Activated T-helper 17 cell treated with anti-CD3 and anti-CD28 coated beads, Interleukin-2, amount 50 U/mL, for 72 hours (primary cell): ENCODE measurements at regions not wholly inside any gene's neighbourhood (a gene's known extent, or its start where the extent isn't known, plus 50 kb on each side); places are given as distances from the start of the nearest gene placed in this dataset.

Experiments
- ATAC-seq: fragments of 150-1000 bp; cut with Tn5 transposase; replicated peaks from 2 replicates; pipeline ENCODE4 v1.10.0; 2021; ENCODE audit warnings: mild to moderate bottlenecking, moderate library complexity
- H3K27ac Mint-ChIP-seq: one replicate; pipeline ENCODE4 v1.8.0; 2022; ENCODE audit warnings: mixed read lengths
- H3K27me3 Mint-ChIP-seq: one replicate; pipeline ENCODE4 v1.8.0; 2022; ENCODE audit warnings: mixed read lengths
- H3K36me3 Mint-ChIP-seq: one replicate; pipeline ENCODE4 v1.8.0; 2022; ENCODE audit warnings: low read depth, mild to moderate bottlenecking, mixed read lengths
- H3K4me1 Mint-ChIP-seq: one replicate; pipeline ENCODE4 v1.8.0; 2022; ENCODE audit warnings: mixed read lengths
- H3K4me3 Mint-ChIP-seq: one replicate; pipeline ENCODE4 v1.8.0; 2022; ENCODE audit warnings: mild to moderate bottlenecking, mixed read lengths
- H3K9me3 Mint-ChIP-seq: one replicate; pipeline ENCODE4 v1.8.0; 2022; ENCODE audit warnings: mixed read lengths

GRCh38 chr4:43846111-43846587 is 602.5 kb downstream of the KCTD8 start:
- Mint-ChIP-seq H3K4me3 (no peak overlapping the region), H3K9me3 (no peaks in the 10 kb centered on the region), H3K36me3 (no peaks in the 10 kb centered on the region), H3K4me1 (no peaks in the 10 kb centered on the region), H3K27me3 (no peaks in the 10 kb centered on the region), H3K27ac (no peak overlapping the region)
- no peak for ATAC-seq

GRCh38 chr4:43853565-43854264 is 594.9 kb downstream of the KCTD8 start:
- H3K36me3 Mint-ChIP-seq = no peaks in the 10 kb centered on the region
- H3K27me3 Mint-ChIP-seq = no peaks in the 10 kb centered on the region
- peaks cover 13% of the 10 kb centered on the region for H3K9me3 Mint-ChIP-seq
- no peak for ATAC-seq
- no peaks in the 10 kb centered on the region for H3K4me1 Mint-ChIP-seq
- no peak overlapping the region for H3K4me3 Mint-ChIP-seq
- H3K27ac Mint-ChIP-seq = no peak overlapping the region

- no peak overlapping the region for H3K27ac Mint-ChIP-seq
- no peaks in the 10 kb centered on the region for H3K27me3 Mint-ChIP-seq
- H3K4me3 Mint-ChIP-seq = no peak overlapping the region
- H3K9me3 Mint-ChIP-seq = peaks cover 20% of the 10 kb centered on the region
- no peak for ATAC-seq
- no peaks in the 10 kb centered on the region for H3K4me1 Mint-ChIP-seq
- H3K36me3 Mint-ChIP-seq = no peaks in the 10 kb centered on the region
Measured at GRCh38 chr4:43855283-43855682, 593.3 kb downstream of the KCTD8 start.

GRCh38 chr4:43864616-43865146 is 583.9 kb downstream of the KCTD8 start:
- ATAC-seq = no peak

GRCh38 chr4:43867908-43868307 is 580.7 kb downstream of the KCTD8 start:
- H3K27ac Mint-ChIP-seq = no peak overlapping the region
- H3K27me3 Mint-ChIP-seq = no peaks in the 10 kb centered on the region
- no peak for ATAC-seq
- no peaks in the 10 kb centered on the region for H3K36me3 Mint-ChIP-seq
- no peaks in the 10 kb centered on the region for H3K4me1 Mint-ChIP-seq
- H3K4me3 Mint-ChIP-seq = no peak overlapping the region
- peaks cover 12% of the 10 kb centered on the region for H3K9me3 Mint-ChIP-seq

More at GRCh38 chr4:43864616-43865146, 583.9 kb downstream of the KCTD8 start:
- H3K4me1 Mint-ChIP-seq = no peaks in the 10 kb centered on the region
- no peak overlapping the region for H3K27ac Mint-ChIP-seq
- H3K9me3 Mint-ChIP-seq = peaks cover 12% of the 10 kb centered on the region
- no peak overlapping the region for H3K4me3 Mint-ChIP-seq
- no peaks in the 10 kb centered on the region for H3K27me3 Mint-ChIP-seq
- no peaks in the 10 kb centered on the region for H3K36me3 Mint-ChIP-seq

GRCh38 chr4:43875655-43876054 is 573.0 kb downstream of the KCTD8 start:
- ATAC-seq = no peak

GRCh38 chr4:43882470-43882869 is 566.1 kb downstream of the KCTD8 start:
- H3K4me1 Mint-ChIP-seq = no peaks in the 10 kb centered on the region
- no peaks in the 10 kb centered on the region for H3K36me3 Mint-ChIP-seq
- peaks cover 7% of the 10 kb centered on the region for H3K9me3 Mint-ChIP-seq
- no peaks in the 10 kb centered on the region for H3K27me3 Mint-ChIP-seq
- ATAC-seq = no peak
- no peak overlapping the region for H3K27ac Mint-ChIP-seq
- H3K4me3 Mint-ChIP-seq = no peak overlapping the region

More at GRCh38 chr4:43875655-43876054, 573.0 kb downstream of the KCTD8 start:
- Mint-ChIP-seq H3K4me1 (no peaks in the 10 kb centered on the region), H3K27me3 (no peaks in the 10 kb centered on the region), H3K27ac (no peak overlapping the region), H3K36me3 (no peaks in the 10 kb centered on the region), H3K9me3 (peaks cover 16% of the 10 kb centered on the region), H3K4me3 (no peak overlapping the region)

GRCh38 chr4:43886196-43886595 is 562.4 kb downstream of the KCTD8 start:
- H3K36me3 Mint-ChIP-seq = no peaks in the 10 kb centered on the region

GRCh38 chr4:43898836-43899235 is 549.8 kb downstream of the KCTD8 start:
- Mint-ChIP-seq H3K27me3 (no peaks in the 10 kb centered on the region), H3K9me3 (peaks cover 20% of the 10 kb centered on the region), H3K4me3 (no peak overlapping the region), H3K27ac (no peak overlapping the region), H3K4me1 (no peaks in the 10 kb centered on the region), H3K36me3 (no peaks in the 10 kb centered on the region)
- ATAC-seq = no peak

More at GRCh38 chr4:43886196-43886595, 562.4 kb downstream of the KCTD8 start:
- Mint-ChIP-seq H3K4me1 (no peaks in the 10 kb centered on the region), H3K9me3 (peaks cover 7% of the 10 kb centered on the region), H3K27ac (no peak overlapping the region), H3K27me3 (no peaks in the 10 kb centered on the region), H3K4me3 (no peak overlapping the region)
- ATAC-seq = no peak

- no peaks in the 10 kb centered on the region for H3K36me3 Mint-ChIP-seq
- no peak overlapping the region for H3K4me3 Mint-ChIP-seq
- H3K27me3 Mint-ChIP-seq = no peaks in the 10 kb centered on the region
- peaks cover 16% of the 10 kb centered on the region for H3K9me3 Mint-ChIP-seq
- no peaks in the 10 kb centered on the region for H3K4me1 Mint-ChIP-seq
- no peak overlapping the region for H3K27ac Mint-ChIP-seq
- no peak for ATAC-seq
Measured at GRCh38 chr4:43903456-43903855, 545.2 kb downstream of the KCTD8 start.

GRCh38 chr4:43918377-43918776 is 530.2 kb downstream of the KCTD8 start:
- H3K36me3 Mint-ChIP-seq = no peaks in the 10 kb centered on the region
- H3K4me3 Mint-ChIP-seq = no peak overlapping the region
- H3K4me1 Mint-ChIP-seq = no peaks in the 10 kb centered on the region
- H3K27me3 Mint-ChIP-seq = no peaks in the 10 kb centered on the region
- no peak overlapping the region for H3K27ac Mint-ChIP-seq
- ATAC-seq = no peak
- H3K9me3 Mint-ChIP-seq = peaks cover 11% of the 10 kb centered on the region

GRCh38 chr4:43932448-43932847 is 516.2 kb downstream of the KCTD8 start:
- Mint-ChIP-seq H3K9me3 (peaks cover 10% of the 10 kb centered on the region), H3K4me1 (no peaks in the 10 kb centered on the region), H3K27ac (no peak overlapping the region), H3K4me3 (no peak overlapping the region), H3K27me3 (no peaks in the 10 kb centered on the region), H3K36me3 (no peaks in the 10 kb centered on the region)
- ATAC-seq = no peak

- Mint-ChIP-seq H3K9me3 (peaks cover 11% of the 10 kb centered on the region), H3K36me3 (no peaks in the 10 kb centered on the region), H3K4me1 (no peaks in the 10 kb centered on the region), H3K27me3 (no peaks in the 10 kb centered on the region), H3K27ac (no peak overlapping the region), H3K4me3 (no peak overlapping the region)
- no peak for ATAC-seq
Measured at GRCh38 chr4:43943998-43944397, 504.6 kb downstream of the KCTD8 start.

- H3K27ac Mint-ChIP-seq = no peak overlapping the region
Measured at GRCh38 chr4:43959976-43960375, 488.6 kb downstream of the KCTD8 start.

GRCh38 chr4:43968011-43968410 is 480.6 kb downstream of the KCTD8 start:
- Mint-ChIP-seq H3K9me3 (peaks cover 12% of the 10 kb centered on the region), H3K4me3 (no peak overlapping the region), H3K4me1 (no peaks in the 10 kb centered on the region), H3K27me3 (no peaks in the 10 kb centered on the region), H3K36me3 (no peaks in the 10 kb centered on the region), H3K27ac (no peak overlapping the region)
- ATAC-seq = no peak

More at GRCh38 chr4:43959976-43960375, 488.6 kb downstream of the KCTD8 start:
- ATAC-seq = no peak
- no peaks in the 10 kb centered on the region for H3K27me3 Mint-ChIP-seq
- H3K4me1 Mint-ChIP-seq = no peaks in the 10 kb centered on the region
- H3K4me3 Mint-ChIP-seq = no peak overlapping the region
- H3K36me3 Mint-ChIP-seq = no peaks in the 10 kb centered on the region
- H3K9me3 Mint-ChIP-seq = peaks cover 9% of the 10 kb centered on the region
